Caki2 (cell line): ENCODE measurements at regions not wholly inside any gene's neighbourhood (a gene's known extent, or its start where the extent isn't known, plus 50 kb on each side); places are given as distances from the start of the nearest gene placed in this dataset.
A peak's percentile ranks its signal among the peaks of the same experiment; 100 is the strongest.

Experiments used
- DNase-seq: peaks from one replicate; pipeline ENCODE4 v3.0.0-alpha.2; 2015; ENCODE audit warnings: low read depth
- in situ Hi-C: cut with HindIII; loops from 2 replicates; pipeline ENCODE4 v1.10.0; 2016; ENCODE audit warnings: low sequenced_read_pairs, low pct_unique_long_range_greater_than_20kb, mixed read lengths

- peak; percentile 72 for DNase-seq
- in situ Hi-C loops: no loop called here
Measured at GRCh38 chr13:99436686-99437416, 64.4 kb upstream of the TM9SF2 start.

GRCh38 chr13:99439048-99439447, 62.2 kb upstream of the TM9SF2 start:
- in situ Hi-C loops: no loop called here
- DNase-seq: no peak

- in situ Hi-C loops: no loop called here
Measured at GRCh38 chr13:99439850-99440604, 61.2 kb upstream of the TM9SF2 start.

GRCh38 chr13:99442273-99442895, 58.9 kb upstream of the TM9SF2 start:
- in situ Hi-C loops: no loop called here
- DNase-seq: no peak

More at GRCh38 chr13:99439850-99440604, 61.2 kb upstream of the TM9SF2 start:
- no peak for DNase-seq

GRCh38 chr13:99446242-99446641, 55.0 kb upstream of the TM9SF2 start:
- in situ Hi-C loops: no loop called here

GRCh38 chr13:99448546-99448945, 52.7 kb upstream of the TM9SF2 start:
- in situ Hi-C loops: no loop called here
- no peak for DNase-seq

More at GRCh38 chr13:99446242-99446641, 55.0 kb upstream of the TM9SF2 start:
- DNase-seq: no peak

- no peak for DNase-seq
- in situ Hi-C loops: no loop called here
Measured at GRCh38 chr13:99450416-99450815, 50.9 kb upstream of the TM9SF2 start.
